A549 (cell line): ENCODE measurements at regions not wholly inside any gene's neighbourhood (a gene's known extent, or its start where the extent isn't known, plus 50 kb on each side); places are given as distances from the start of the nearest gene placed in this dataset.

Experiments used
- ATAC-seq, 2 experiments: fragments of 200-7000 bp in 1 of 2; fragments of >200 bp in 1 of 2; cut with Nextera tagmentation in 1 of 2; cut with Tn5 transposase in 1 of 2; 3 replicates each; pipeline versions ENCODE4 v1.8.0 to v1.9.1; 2018 to 2020; ENCODE audit warnings: mild to moderate bottlenecking in 1 of 2, moderate library complexity in 1 of 2
- CTCF ChIA-PET: fragments of 300-600 bp; sonication (Branson Sonifier 250); formaldehyde crosslinking; extraction: SDS; loops from one replicate; lab custom pipeline; 2021; ENCODE audit warnings: antibody characterized with exemption, inconsistent platforms; lab: Yijun Ruan, JAX
- POLR2A ChIA-PET: fragments of 350-600 bp; formaldehyde crosslinking; extraction: SDS; loops from one replicate; lab custom pipeline; 2021; ENCODE audit warnings: antibody characterized with exemption, inconsistent platforms; lab: Yijun Ruan, JAX
- DNase-seq, 2 experiments: peaks; one replicate each; pipeline versions ENCODE4 v3.0.0 to v3.0.0-alpha.2; 2011 to 2016; ENCODE audit warnings: low read depth in 1 of 2, low spot score in 1 of 2
- FAIRE-seq: peaks from 2 replicates; lab custom pipeline; 2011; peaks lifted over from hg19 to GRCh38; lab: Jason Lieb, UNC
- H3K27ac ChIP-seq, 2 experiments: fragments of >200 bp; sonication (Bioruptor Twin); formaldehyde crosslinking; 3 replicates each; pipeline ENCODE4 v1.5.1; 2016 to 2017
- H3K4me1 ChIP-seq: fragments of >200 bp; sonication (Bioruptor Twin); formaldehyde crosslinking; 3 replicates; pipeline ENCODE4 v1.6.1; 2016
- H3K4me2 ChIP-seq: fragments of >200 bp; sonication (Bioruptor Twin); formaldehyde crosslinking; 3 replicates; pipeline ENCODE4 v1.6.1; 2016
- H3K4me3 ChIP-seq: fragments of >200 bp; sonication (Bioruptor Twin); formaldehyde crosslinking; 3 replicates; pipeline ENCODE4 v1.5.1; 2016
- H3K9me3 ChIP-seq: fragments of >200 bp; sonication (Bioruptor Twin); formaldehyde crosslinking; 3 replicates; pipeline ENCODE4 v1.6.1; 2016
- CBX2 ChIP-seq: fragments of 200-600 bp; sonication (generic); IDR thresholded peaks from 2 replicates; pipeline ENCODE4 v1.6.1; 2016; ENCODE audit warnings: low read depth, mild to moderate bottlenecking, borderline replicate concordance
- CEBPB ChIP-seq, 2 experiments: fragments of >200 bp in 1 of 2; sonication (Bioruptor Twin) in 1 of 2; formaldehyde crosslinking in 1 of 2; IDR thresholded peaks; 2 replicates each; pipeline ENCODE4 v1.6.1; 2012 to 2016
- EHMT2 ChIP-seq: fragments of 200-600 bp; sonication (generic); IDR thresholded peaks from 2 replicates; pipeline ENCODE4 v1.6.1; 2016; ENCODE audit warnings: antibody characterized with exemption, low read depth, mild to moderate bottlenecking, moderate library complexity
- ELK1 ChIP-seq: fragments of 150-350 bp; IDR thresholded peaks from 2 replicates; pipeline ENCODE4 v1.6.1; 2014; ENCODE audit warnings: low read depth, mild to moderate bottlenecking, low read length
- EP300 ChIP-seq, 2 experiments: fragments of >200 bp; sonication (Bioruptor Twin); formaldehyde crosslinking; IDR thresholded peaks; 2 replicates in 1 of 2; 3 replicates in 1 of 2; pipeline ENCODE4 v1.6.1; 2016 to 2017
- FOXS1 ChIP-seq: fragments of 250-450 bp; sonication (Bioruptor Pico); IDR thresholded peaks from 2 replicates; pipeline ENCODE4 v1.5.0; 2020; ENCODE audit warnings: mild to moderate bottlenecking, moderate library complexity
- GATA3 ChIP-seq: IDR thresholded peaks from 2 replicates; pipeline ENCODE4 v1.6.1; 2012; ENCODE audit warnings: borderline replicate concordance
- HDAC2 ChIP-seq: fragments of 200-600 bp; sonication (generic); IDR thresholded peaks from 2 replicates; pipeline ENCODE4 v1.6.1; 2016
- HES2 ChIP-seq: fragments of >200 bp; sonication (Bioruptor Twin); formaldehyde crosslinking; IDR thresholded peaks from 2 replicates; pipeline ENCODE4 v1.6.1; 2016
- HMGXB4 ChIP-seq: fragments of 250-450 bp; sonication (Bioruptor Pico); IDR thresholded peaks from 2 replicates; pipeline ENCODE4 v1.5.0; 2021; ENCODE audit warnings: mild to moderate bottlenecking, moderate library complexity, borderline replicate concordance
- HOXA7 ChIP-seq: fragments of 250-450 bp; sonication (Bioruptor Pico); IDR thresholded peaks from 2 replicates; pipeline ENCODE4 v1.5.0; 2020; ENCODE audit warnings: mild to moderate bottlenecking, moderate library complexity
- HOXB13 ChIP-seq: fragments of 250-450 bp; sonication (Bioruptor Pico); IDR thresholded peaks from 2 replicates; pipeline ENCODE4 v1.5.0; 2020; ENCODE audit warnings: low read depth, mild to moderate bottlenecking, moderate library complexity
- JUN ChIP-seq, 2 experiments: fragments of >200 bp; sonication (Bioruptor Twin); formaldehyde crosslinking; IDR thresholded peaks; 2 replicates in 1 of 2; 3 replicates in 1 of 2; pipeline ENCODE4 v1.6.1; 2016 to 2017
- JUNB ChIP-seq: fragments of >200 bp; sonication (Bioruptor Twin); formaldehyde crosslinking; IDR thresholded peaks from 2 replicates; pipeline ENCODE4 v1.6.1; 2016
- KDM1A ChIP-seq: fragments of 200-600 bp; sonication (generic); IDR thresholded peaks from 2 replicates; pipeline ENCODE4 v1.6.1; 2016; ENCODE audit warnings: low read depth, mild to moderate bottlenecking
- KDM5A ChIP-seq: fragments of 200-600 bp; sonication (generic); IDR thresholded peaks from 2 replicates; pipeline ENCODE4 v1.6.1; 2016; ENCODE audit warnings: antibody characterized with exemption, mild to moderate bottlenecking
- MAFK ChIP-seq: fragments of 450-650 bp; IDR thresholded peaks from 2 replicates; pipeline ENCODE4 v1.6.1; 2014; ENCODE audit not compliant: partially characterized antibody
- NFE2L2 ChIP-seq: fragments of 150-350 bp; conservative IDR thresholded peaks from 2 replicates; pipeline ENCODE4 v1.6.1; 2014; ENCODE audit warnings: low read length
- NPAS2 ChIP-seq: fragments of 250-450 bp; sonication (Bioruptor Pico); IDR thresholded peaks from 2 replicates; pipeline ENCODE4 v1.8.0; 2022; ENCODE audit warnings: mild to moderate bottlenecking, moderate library complexity, borderline replicate concordance
- POLR2AphosphoS2 ChIP-seq: conservative IDR thresholded peaks from 2 replicates; pipeline ENCODE4 v1.6.1; 2012; ENCODE audit warnings: low read length, improper control_type of control experiment, inconsistent platforms
- RARB ChIP-seq: fragments of 250-450 bp; sonication (Bioruptor Pico); IDR thresholded peaks from 2 replicates; pipeline ENCODE4 v1.8.0; 2021; ENCODE audit warnings: mild to moderate bottlenecking, moderate library complexity
- SREBF2 ChIP-seq: fragments of 450-650 bp; IDR thresholded peaks from 2 replicates; pipeline ENCODE4 v1.6.1; 2014; ENCODE audit warnings: mild to moderate bottlenecking, moderate library complexity
- TFCP2L1 ChIP-seq: fragments of 250-450 bp; sonication (Bioruptor Pico); IDR thresholded peaks from 2 replicates; pipeline ENCODE4 v1.5.0; 2021; ENCODE audit warnings: mild to moderate bottlenecking
- ZC3H11A ChIP-seq: fragments of 450-650 bp; IDR thresholded peaks from 2 replicates; pipeline ENCODE4 v1.6.1; 2014; ENCODE audit warnings: antibody characterized with exemption, mild to moderate bottlenecking
- ZSCAN20 ChIP-seq: fragments of 250-450 bp; sonication (Bioruptor Pico); IDR thresholded peaks from 2 replicates; pipeline ENCODE4 v1.8.0; 2022; ENCODE audit warnings: mild to moderate bottlenecking, moderate library complexity
- WGBS: methylation state at CpG from one replicate; pipeline ENCODE4 v1.1.6; 2017; ENCODE audit errors: missing lambda C conversion rate; 5-methylcytosine and 5-hydroxymethylcytosine counted together
- TF ChIP-seq, protein P1 (sequence below): IDR thresholded peaks from 2 replicates; pipeline ENCODE4 v1.6.1; 2012

DNA sequence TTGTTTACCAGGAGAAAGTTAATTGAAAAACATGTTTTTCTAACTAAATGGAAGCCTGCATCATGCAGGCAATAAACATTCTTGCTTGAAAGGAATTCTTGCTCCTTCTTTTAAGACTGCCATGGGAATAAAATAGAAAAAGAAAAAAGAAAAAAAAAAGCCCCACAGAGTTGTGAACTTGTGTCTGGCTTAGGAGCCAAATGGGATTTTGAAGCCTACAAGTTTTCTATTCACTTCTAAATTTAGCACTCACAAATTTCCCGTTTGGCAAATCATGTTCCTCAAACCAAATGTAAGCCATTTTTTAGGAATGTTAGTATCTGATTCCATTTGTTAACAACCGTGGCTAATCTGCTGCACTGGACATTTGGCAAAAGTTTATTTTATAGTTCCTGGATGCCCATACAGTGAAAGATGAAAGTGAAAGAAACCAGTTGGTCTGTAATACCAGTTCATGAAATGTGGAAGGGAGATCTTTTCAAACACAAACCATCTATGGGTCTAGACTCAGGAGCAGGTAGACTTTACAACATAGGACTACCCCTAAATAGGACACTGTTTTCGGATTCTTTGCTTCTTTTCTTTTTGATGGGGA lies 133.8 kb upstream of the GMNC start:
- FAIRE-seq, result no peak
- WGBS, result 2% methylated on average over 3 of the region's 3 CpGs
- Histone ChIP-seq H3K4me1 (no peaks in the 10 kb centered on the region), H3K27ac (no peak overlapping the region), H3K4me3 (no peak overlapping the region)
- DNase-seq, result no peak
- CTCF ChIA-PET, result no interaction called here
- TF ChIP-seq ELK1, result no peak
- no peak for TF ChIP-seq HMGXB4 (CRISPR knock-in tag)
- TF ChIP-seq CEBPB (IDR thresholded peaks at IDR 0.05), result no peak
- no peak for TF ChIP-seq RARB (CRISPR knock-in tag)
- TF ChIP-seq MAFK, result no peak
- TF ChIP-seq KDM5A, result no peak
- no peak for TF ChIP-seq SREBF2
- no peak for TF ChIP-seq HES2
- no peak for TF ChIP-seq GATA3
- TF ChIP-seq NFE2L2, result no peak
- no peak for TF ChIP-seq TFCP2L1 (CRISPR knock-in tag)
- TF ChIP-seq, protein P1, sequence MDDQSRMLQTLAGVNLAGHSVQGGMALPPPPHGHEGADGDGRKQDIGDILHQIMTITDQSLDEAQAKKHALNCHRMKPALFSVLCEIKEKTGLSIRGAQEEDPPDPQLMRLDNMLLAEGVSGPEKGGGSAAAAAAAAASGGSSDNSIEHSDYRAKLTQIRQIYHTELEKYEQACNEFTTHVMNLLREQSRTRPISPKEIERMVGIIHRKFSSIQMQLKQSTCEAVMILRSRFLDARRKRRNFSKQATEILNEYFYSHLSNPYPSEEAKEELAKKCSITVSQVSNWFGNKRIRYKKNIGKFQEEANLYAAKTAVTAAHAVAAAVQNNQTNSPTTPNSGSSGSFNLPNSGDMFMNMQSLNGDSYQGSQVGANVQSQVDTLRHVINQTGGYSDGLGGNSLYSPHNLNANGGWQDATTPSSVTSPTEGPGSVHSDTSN, result no peak
- TF ChIP-seq CBX2, result no peak
- TF ChIP-seq ZSCAN20, result no peak
- no peak for TF ChIP-seq EP300 (IDR thresholded peaks at IDR 0.05)
- no peak for TF ChIP-seq HOXA7
- TF ChIP-seq HOXB13 (CRISPR knock-in tag), result no peak
- no peak for TF ChIP-seq JUN (IDR thresholded peaks at IDR 0.05)
- no peak for TF ChIP-seq NPAS2 (CRISPR knock-in tag)
- TF ChIP-seq, all 56 proteins: peak for 0
- Histone ChIP-seq H3K9me3 (no peaks in the 10 kb centered on the region), H3K4me2 (no peak overlapping the region)
- POLR2A ChIA-PET, result no interaction called here
- ATAC-seq, result no peak

GRCh38 chr3:190995156-190995555 lies 132.7 kb upstream of the GMNC start:
- POLR2A ChIA-PET, result no interaction called here
- H3K4me2 ChIP-seq, result no peak overlapping the region
- 0% methylated on average over 1 of the region's 1 CpG for WGBS
- TF ChIP-seq POLR2AphosphoS2, result no peak
- TF ChIP-seq CBX2, result no peak
- no peak for TF ChIP-seq HDAC2
- TF ChIP-seq KDM1A, result no peak
- no peak for TF ChIP-seq JUNB
- TF ChIP-seq EHMT2, result no peak
- no peak for TF ChIP-seq ZC3H11A
- TF ChIP-seq FOXS1 (CRISPR knock-in tag), result no peak
- no peak for TF ChIP-seq NFE2L2
- no peak for TF ChIP-seq KDM5A
- DNase-seq (no peak), ATAC-seq (no peak), FAIRE-seq (no peak)
- CTCF ChIA-PET, result no interaction called here
- H3K27ac ChIP-seq, result no peak overlapping the region
- H3K4me3 ChIP-seq, result no peak overlapping the region
- no peaks in the 10 kb centered on the region for H3K9me3 ChIP-seq
- no peaks in the 10 kb centered on the region for H3K4me1 ChIP-seq
